WERI-Rb-1 (cell line): ENCODE measurements at regions not wholly inside any gene's neighbourhood (a gene's known extent, or its start where the extent isn't known, plus 50 kb on each side); places are given as distances from the start of the nearest gene placed in this dataset.

ENCODE experiments used
- DNase-seq: peaks from one replicate; pipeline ENCODE4 v3.0.0-alpha.2; 2020
- H3K27ac ChIP-seq: fragments of 250-450 bp; sonication (Bioruptor Pico); 2 replicates; pipeline ENCODE4 v1.5.1; 2020; ENCODE audit warnings: mild to moderate bottlenecking, moderate library complexity
- H3K27me3 ChIP-seq: fragments of 250-450 bp; sonication (Bioruptor Pico); 2 replicates; pipeline ENCODE4 v1.5.1; 2021; ENCODE audit warnings: mild to moderate bottlenecking, low read depth, moderate library complexity; ENCODE audit not compliant: insufficient read depth, severe bottlenecking
- H3K36me3 ChIP-seq: fragments of 250-450 bp; sonication (Bioruptor Pico); 2 replicates; pipeline ENCODE4 v1.5.1; 2020; ENCODE audit warnings: mild to moderate bottlenecking, moderate library complexity
- H3K4me3 ChIP-seq: 2 replicates; pipeline ENCODE4 v1.5.1; 2011; ENCODE audit warnings: low read depth, mild to moderate bottlenecking, control low read depth, low read length
- H3K9me3 ChIP-seq: fragments of 250-450 bp; sonication (Bioruptor Pico); 2 replicates; pipeline ENCODE4 v1.5.1; 2021; ENCODE audit warnings: mild to moderate bottlenecking, moderate library complexity; ENCODE audit not compliant: severe bottlenecking
- TF ChIP-seq, protein P1 (sequence below): IDR thresholded peaks from 2 replicates; pipeline ENCODE4 v1.5.1; 2011; ENCODE audit warnings: low read depth, mild to moderate bottlenecking, control low read depth, inconsistent platforms, low read length

DNA sequence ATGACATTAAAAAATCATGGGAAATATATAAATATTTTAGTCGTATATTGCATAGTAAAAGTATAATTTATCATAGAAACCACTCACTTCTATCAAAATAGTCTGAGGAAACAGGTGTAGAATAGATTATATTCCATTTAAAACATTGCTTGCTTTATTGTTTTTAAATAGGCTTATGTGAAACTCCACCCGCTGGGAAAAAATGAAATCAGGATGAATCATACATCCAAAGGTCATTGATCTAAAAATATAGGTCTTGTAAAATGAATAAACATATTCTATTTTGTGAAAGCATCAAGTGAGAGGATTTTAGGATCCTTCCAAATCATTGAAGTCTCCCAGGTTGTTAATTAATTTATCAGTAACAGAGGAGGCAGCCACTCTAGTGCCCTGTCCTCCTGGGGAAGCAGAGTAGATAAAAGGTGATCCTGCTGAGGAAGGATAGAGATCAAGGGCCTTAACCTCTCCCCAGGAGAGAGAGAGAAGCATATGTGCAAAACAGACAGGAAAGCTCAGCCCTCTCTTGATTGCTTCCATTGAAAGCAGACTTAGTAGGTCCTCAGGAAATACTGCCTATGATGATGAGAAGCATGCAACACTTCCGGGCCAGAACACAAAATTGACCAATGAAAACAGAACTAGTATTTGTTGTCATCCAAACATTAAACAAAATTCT, 96.8 kb upstream of the MAP9 start:
- H3K4me3 ChIP-seq = no peak overlapping the region

GRCh38 chr4:155468282-155468681, 91.5 kb upstream of the MAP9 start:
- DNase-seq = no peak
- Histone ChIP-seq H3K9me3 (no peaks in the 10 kb centered on the region), H3K36me3 (no peaks in the 10 kb centered on the region), H3K27ac (no peak overlapping the region), H3K4me3 (no peak overlapping the region), H3K27me3 (no peaks in the 10 kb centered on the region)
- TF ChIP-seq, protein P1, sequence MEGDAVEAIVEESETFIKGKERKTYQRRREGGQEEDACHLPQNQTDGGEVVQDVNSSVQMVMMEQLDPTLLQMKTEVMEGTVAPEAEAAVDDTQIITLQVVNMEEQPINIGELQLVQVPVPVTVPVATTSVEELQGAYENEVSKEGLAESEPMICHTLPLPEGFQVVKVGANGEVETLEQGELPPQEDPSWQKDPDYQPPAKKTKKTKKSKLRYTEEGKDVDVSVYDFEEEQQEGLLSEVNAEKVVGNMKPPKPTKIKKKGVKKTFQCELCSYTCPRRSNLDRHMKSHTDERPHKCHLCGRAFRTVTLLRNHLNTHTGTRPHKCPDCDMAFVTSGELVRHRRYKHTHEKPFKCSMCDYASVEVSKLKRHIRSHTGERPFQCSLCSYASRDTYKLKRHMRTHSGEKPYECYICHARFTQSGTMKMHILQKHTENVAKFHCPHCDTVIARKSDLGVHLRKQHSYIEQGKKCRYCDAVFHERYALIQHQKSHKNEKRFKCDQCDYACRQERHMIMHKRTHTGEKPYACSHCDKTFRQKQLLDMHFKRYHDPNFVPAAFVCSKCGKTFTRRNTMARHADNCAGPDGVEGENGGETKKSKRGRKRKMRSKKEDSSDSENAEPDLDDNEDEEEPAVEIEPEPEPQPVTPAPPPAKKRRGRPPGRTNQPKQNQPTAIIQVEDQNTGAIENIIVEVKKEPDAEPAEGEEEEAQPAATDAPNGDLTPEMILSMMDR = no peak

More for the DNA sequence above, 96.8 kb upstream of the MAP9 start:
- Histone ChIP-seq H3K27me3 (no peaks in the 10 kb centered on the region), H3K36me3 (no peaks in the 10 kb centered on the region), H3K27ac (no peak overlapping the region), H3K9me3 (no peaks in the 10 kb centered on the region)
- TF ChIP-seq, protein P1 = no peak
- no peak for DNase-seq

DNA sequence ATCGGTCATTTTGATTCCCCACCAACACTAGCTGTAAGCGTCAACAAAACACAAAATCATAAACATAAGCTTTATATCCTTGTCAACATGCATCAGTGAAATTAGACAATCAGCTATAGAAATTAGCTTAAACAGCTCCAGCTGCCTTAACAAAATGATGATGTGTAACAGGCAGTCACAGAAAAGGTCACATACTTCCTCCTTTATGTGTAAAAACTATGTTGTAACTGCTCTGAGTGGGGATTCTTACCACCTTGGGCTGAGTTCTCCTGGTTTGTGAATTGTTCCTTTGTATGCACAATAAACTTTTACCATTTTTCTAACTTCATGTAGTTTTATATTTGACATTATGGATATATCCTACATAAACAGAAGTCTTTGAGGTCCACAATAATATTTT, 73.9 kb upstream of the MAP9 start:
- TF ChIP-seq, protein P1 = no peak
- no peak for DNase-seq
- no peak overlapping the region for H3K27ac ChIP-seq
- H3K27me3 ChIP-seq = no peaks in the 10 kb centered on the region
- no peaks in the 10 kb centered on the region for H3K36me3 ChIP-seq
- no peaks in the 10 kb centered on the region for H3K9me3 ChIP-seq
- no peak overlapping the region for H3K4me3 ChIP-seq

DNA sequence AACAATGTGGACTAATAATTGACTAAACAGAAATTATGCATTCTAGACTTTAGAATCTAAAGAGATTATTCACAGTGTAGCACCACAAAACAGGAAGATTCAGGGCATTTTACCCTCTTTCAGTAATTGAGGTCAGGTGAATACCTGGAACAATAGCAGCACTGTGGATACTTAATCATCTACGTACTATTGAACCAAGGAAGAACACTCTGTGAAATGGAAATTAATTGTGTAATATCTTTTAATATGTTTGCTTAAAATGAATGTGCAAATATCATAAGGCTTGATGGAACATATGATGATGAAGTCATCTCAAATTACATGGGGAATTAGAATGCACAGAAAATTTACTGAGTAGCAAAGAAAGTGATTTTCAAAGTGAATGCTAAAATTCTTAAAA, 68.5 kb upstream of the MAP9 start:
- no peak overlapping the region for H3K4me3 ChIP-seq
- no peak overlapping the region for H3K27ac ChIP-seq
- no peaks in the 10 kb centered on the region for H3K27me3 ChIP-seq
- TF ChIP-seq, protein P1 = no peak
- DNase-seq = no peak
- no peaks in the 10 kb centered on the region for H3K9me3 ChIP-seq
- H3K36me3 ChIP-seq = no peaks in the 10 kb centered on the region

- TF ChIP-seq, protein P1 = no peak
- no peak overlapping the region for H3K27ac ChIP-seq
- H3K27me3 ChIP-seq = no peaks in the 10 kb centered on the region
- DNase-seq = no peak
- no peak overlapping the region for H3K4me3 ChIP-seq
- no peaks in the 10 kb centered on the region for H3K9me3 ChIP-seq
- H3K36me3 ChIP-seq = no peaks in the 10 kb centered on the region
These were observed 68.0 kb upstream of the MAP9 start for GRCh38 chr4:155444721-155445120.
